ENCODE measurements at regions not wholly inside any gene's neighbourhood (a gene's known extent, or its start where the extent isn't known, plus 50 kb on each side); places are given as distances from the start of the nearest gene placed in this dataset.

GRCh38 chr2:217452928-217453327 is 549.9 kb downstream of the TNS1 start:
- TF ChIP-seq CTCF (IDR thresholded peaks at IDR 0.05) (no peak), POLR2A (IDR thresholded peaks at IDR 0.05) (no peak)
